Ectodermal cell (in vitro differentiated cells): ENCODE measurements at regions not wholly inside any gene's neighbourhood (a gene's known extent, or its start where the extent isn't known, plus 50 kb on each side); places are given as distances from the start of the nearest gene placed in this dataset.
"Not testable (repeated sequence)": the region's sequence is repeated elsewhere in the genome, so short reads cannot be mapped to it uniquely, and the experiment has no call there.

ENCODE experiments used
- H3K27ac ChIP-seq: 2 replicates; pipeline ENCODE4 v1.7.0; 2013; ENCODE audit warnings: mild to moderate bottlenecking, low read depth, low read length; ENCODE audit not compliant: insufficient read depth, poor library complexity, severe bottlenecking
- H3K27me3 ChIP-seq: 2 replicates; pipeline ENCODE4 v1.7.0; 2013; ENCODE audit warnings: mild to moderate bottlenecking, low read length; ENCODE audit not compliant: insufficient read depth, control insufficient read depth, poor library complexity, severe bottlenecking
- H3K36me3 ChIP-seq: one replicate; pipeline ENCODE4 v1.7.0; 2013; ENCODE audit warnings: low read length; ENCODE audit not compliant: control insufficient read depth, insufficient read depth
- H3K4me1 ChIP-seq: one replicate; pipeline ENCODE4 v1.7.0; 2013; ENCODE audit warnings: low read length; ENCODE audit not compliant: control insufficient read depth, insufficient read depth
- H3K4me3 ChIP-seq: 2 replicates; pipeline ENCODE4 v1.7.0; 2013; ENCODE audit warnings: low read depth, low read length, control low read depth; ENCODE audit not compliant: insufficient read depth
- H3K9me3 ChIP-seq: 2 replicates; pipeline ENCODE4 v1.7.0; 2013; ENCODE audit warnings: mild to moderate bottlenecking, low read length, moderate library complexity; ENCODE audit not compliant: control insufficient read depth
- WGBS, 2 experiments: methylation state at CpG; one replicate each; pipeline ENCODE4 v1.1.7; 2013; ENCODE audit warnings: missing lambda C conversion rate in 2 of 2; 5-methylcytosine and 5-hydroxymethylcytosine counted together

DNA sequence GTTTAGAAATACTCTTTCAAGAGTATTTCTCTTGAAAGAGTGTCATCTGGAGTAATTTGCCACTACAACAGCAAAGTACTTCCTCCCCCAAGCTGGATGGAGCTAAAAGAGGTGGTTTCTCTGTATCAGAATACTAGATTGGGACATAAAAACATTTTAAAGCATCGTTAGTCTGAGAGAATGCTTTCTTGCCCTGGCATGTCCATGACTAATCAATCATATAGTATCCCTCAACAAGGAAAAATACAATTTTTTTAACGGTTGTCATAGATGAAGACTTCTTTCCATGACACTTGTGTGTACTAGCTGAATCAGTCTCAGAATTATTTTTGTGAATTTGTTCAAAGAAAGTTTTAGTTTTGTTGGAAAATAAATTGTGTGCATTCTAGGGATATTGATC, 237.9 kb downstream of the NEBL start:
- 87 to 91% methylated on average over 2 of the region's 2 CpGs for WGBS, 2 experiments
- Histone ChIP-seq H3K4me3 (no peak overlapping the region), H3K4me1 (no peaks in the 10 kb centered on the region), H3K27me3 (no peaks in the 10 kb centered on the region), H3K27ac (no peak overlapping the region), H3K36me3 (no peaks in the 10 kb centered on the region), H3K9me3 (no peaks in the 10 kb centered on the region)

DNA sequence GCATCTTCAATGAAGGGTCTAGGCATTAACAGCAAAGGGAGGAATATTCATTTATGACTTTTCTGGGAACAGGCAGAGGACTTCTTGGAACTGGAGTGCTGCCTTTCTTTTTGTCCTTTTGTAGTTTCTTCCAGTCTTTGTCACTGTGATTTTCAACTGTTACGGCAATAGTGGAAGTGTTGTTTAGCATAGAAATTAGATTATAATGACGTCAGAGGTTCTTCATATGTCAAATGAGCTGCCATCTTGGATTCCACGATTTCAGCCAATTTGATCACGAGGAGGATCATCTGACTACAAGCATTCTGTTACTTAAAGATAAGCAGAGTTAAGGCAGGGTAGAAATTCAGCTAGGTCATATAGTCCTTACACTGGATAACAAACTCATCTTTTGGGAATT, 239.0 kb downstream of the NEBL start:
- Histone ChIP-seq H3K4me1 (no peaks in the 10 kb centered on the region), H3K27ac (no peak overlapping the region), H3K4me3 (no peak overlapping the region), H3K36me3 (no peaks in the 10 kb centered on the region), H3K27me3 (no peaks in the 10 kb centered on the region), H3K9me3 (no peaks in the 10 kb centered on the region)
- 95 to 98% methylated on average over 4 of the region's 4 CpGs for WGBS, 2 experiments

DNA sequence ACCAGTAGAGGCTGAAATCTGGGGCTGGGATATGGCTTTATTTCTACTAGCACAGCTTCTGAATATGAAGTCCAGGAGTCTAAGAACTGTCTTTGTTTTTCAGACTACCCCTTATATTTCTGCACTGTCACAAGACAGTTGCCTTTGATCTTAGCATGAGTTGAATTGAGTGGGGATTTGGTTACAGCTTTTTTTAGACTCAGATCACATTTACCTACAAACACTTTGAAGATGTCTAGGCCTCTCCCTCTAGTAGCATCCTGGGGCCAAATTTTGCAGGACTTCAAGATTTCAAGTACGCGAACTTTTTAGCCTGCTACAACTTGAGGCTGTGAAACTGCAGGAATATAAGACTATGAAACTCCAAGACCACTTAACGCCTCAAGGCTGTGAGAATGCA, 240.2 kb downstream of the NEBL start:
- Histone ChIP-seq H3K4me1 (no peaks in the 10 kb centered on the region), H3K27ac (no peak overlapping the region), H3K9me3 (no peaks in the 10 kb centered on the region), H3K36me3 (no peaks in the 10 kb centered on the region), H3K4me3 (no peak overlapping the region), H3K27me3 (no peaks in the 10 kb centered on the region)
- 95 to 100% methylated on average over 3 of the region's 3 CpGs for WGBS, 2 experiments

DNA sequence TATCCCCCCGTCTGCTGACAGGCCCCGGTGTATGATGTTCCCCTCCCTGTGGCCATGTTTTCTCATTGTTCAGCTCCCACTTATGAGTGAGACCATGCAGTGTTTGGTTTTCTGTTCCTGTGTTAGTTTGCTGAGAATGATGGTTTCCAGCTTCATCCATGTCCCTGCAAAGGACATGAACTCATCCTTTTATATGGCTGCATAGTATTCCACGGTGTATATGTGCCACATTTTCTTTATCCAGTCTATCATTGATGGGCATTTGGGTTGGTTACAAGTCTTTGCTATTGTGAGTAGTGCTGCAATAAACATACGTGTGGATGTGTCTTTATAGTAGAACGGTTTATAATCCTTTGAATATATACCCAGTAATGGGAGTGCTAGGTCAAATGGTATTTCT, 244.7 kb downstream of the NEBL start:
- not testable (repeated sequence) for H3K4me1 ChIP-seq, H3K27ac ChIP-seq, H3K9me3 ChIP-seq, H3K36me3 ChIP-seq, H3K27me3 ChIP-seq, H3K4me3 ChIP-seq
- 90 to 91% methylated on average over 5 of the region's 5 CpGs for WGBS, 2 experiments

DNA sequence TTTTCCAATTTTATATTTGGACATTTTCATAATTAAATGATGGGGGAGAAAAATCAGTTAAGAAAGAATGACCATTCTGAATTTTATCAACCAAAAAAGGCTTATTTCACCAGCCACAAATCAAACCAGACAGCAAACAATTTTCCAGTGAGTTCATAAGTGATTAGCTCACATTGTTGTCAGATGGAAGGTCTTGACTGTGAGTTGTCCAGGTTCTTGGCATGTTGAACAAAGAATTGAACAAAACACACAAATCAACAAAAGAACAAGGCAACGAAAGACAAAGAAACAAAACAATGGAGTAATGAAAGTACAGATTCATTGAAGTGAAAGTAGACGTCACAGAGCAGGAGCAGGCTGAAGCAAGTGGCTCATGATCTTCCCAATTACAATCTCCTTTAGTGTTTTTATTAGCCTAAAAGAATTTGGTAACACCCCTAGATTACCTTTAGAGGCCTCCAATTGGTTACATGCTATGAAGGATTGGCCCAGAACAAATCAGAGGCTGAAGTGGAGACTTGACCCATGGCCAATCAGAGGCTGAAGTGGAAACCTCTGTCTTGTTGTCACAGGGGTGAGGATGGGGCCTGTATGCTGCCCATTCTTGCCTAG, 248.7 kb downstream of the NEBL start:
- H3K4me3 ChIP-seq = no peak overlapping the region
- 25 to 69% methylated on average over 1 to 2 of the region's 2 CpGs for WGBS, 2 experiments
- H3K9me3 ChIP-seq = no peaks in the 10 kb centered on the region

DNA sequence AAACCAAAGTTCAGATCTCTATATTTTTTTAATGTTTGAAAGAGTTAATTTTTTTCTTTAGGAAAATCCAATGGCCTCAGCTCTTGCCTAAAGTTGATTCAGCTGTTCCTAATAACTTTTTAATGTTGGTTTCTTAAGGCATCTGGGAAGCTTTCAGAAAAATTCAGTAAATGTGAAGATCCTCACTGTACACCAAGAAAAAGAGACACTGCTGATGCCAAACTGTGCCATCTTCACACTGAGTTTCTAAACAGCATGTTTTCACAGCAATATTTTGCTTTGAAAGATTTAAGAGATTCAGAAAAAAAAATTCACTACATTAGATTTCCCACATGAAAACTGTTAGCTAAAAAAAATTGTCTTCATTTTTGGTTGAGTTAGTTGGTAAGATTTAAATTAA, 249.4 kb downstream of the NEBL start:
- Histone ChIP-seq H3K27ac (no peak overlapping the region), H3K36me3 (no peaks in the 10 kb centered on the region), H3K4me3 (no peak overlapping the region), H3K27me3 (no peaks in the 10 kb centered on the region), H3K9me3 (no peaks in the 10 kb centered on the region), H3K4me1 (no peaks in the 10 kb centered on the region)

More for the DNA sequence above, 248.7 kb downstream of the NEBL start:
- Histone ChIP-seq H3K27ac (no peak overlapping the region), H3K36me3 (no peaks in the 10 kb centered on the region), H3K4me1 (no peaks in the 10 kb centered on the region), H3K27me3 (no peaks in the 10 kb centered on the region)

DNA sequence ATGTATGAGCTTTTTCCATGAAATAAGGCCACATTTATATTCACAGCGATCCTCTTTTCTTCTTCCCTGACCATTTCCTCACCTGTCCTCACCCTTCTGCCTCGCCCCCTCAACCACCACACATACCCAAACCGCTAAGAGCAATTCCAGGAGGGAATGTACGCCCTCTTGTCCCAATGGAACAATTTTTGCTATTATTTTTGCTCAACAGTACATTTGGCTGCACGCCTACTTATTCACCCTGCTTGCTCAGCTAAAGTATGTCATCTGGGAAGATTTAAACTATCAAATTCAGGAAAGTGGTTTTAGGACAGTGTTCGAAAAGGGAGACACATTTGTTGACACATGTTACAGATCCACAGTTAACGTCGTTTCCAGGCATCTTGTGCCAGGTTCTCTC, 252.7 kb downstream of the NEBL start:
- WGBS, 2 experiments = 91 to 92% methylated on average over 8 of the region's 8 CpGs
- no peaks in the 10 kb centered on the region for H3K27me3 ChIP-seq
- H3K36me3 ChIP-seq = no peaks in the 10 kb centered on the region
- no peaks in the 10 kb centered on the region for H3K9me3 ChIP-seq
- no peaks in the 10 kb centered on the region for H3K4me1 ChIP-seq
- no peak overlapping the region for H3K4me3 ChIP-seq
- no peak overlapping the region for H3K27ac ChIP-seq

DNA sequence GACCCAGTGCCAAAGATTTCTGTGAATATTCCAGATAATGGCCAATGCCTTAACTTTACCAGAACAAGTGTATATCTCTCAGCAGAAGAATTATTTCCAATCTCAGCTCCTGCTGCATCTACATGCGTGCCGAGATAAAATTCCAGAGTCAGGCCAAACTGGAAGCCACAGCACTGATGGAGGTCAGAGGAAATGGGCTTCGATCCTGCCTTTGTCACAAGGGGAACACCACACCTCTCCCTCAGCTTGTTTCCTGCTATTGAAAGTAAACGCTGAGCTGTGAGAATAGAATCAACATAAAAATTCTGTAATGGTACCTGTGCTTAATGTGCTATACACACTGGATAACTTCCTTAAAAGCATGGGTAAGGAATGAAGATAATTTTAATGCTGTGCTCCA, 255.5 kb downstream of the NEBL start:
- H3K4me1 ChIP-seq = no peaks in the 10 kb centered on the region
- H3K27ac ChIP-seq = no peak overlapping the region
- no peaks in the 10 kb centered on the region for H3K27me3 ChIP-seq
- H3K36me3 ChIP-seq = no peaks in the 10 kb centered on the region
- no peak overlapping the region for H3K4me3 ChIP-seq
- no peaks in the 10 kb centered on the region for H3K9me3 ChIP-seq
- WGBS, 2 experiments = 97 to 100% methylated on average over 4 of the region's 4 CpGs

DNA sequence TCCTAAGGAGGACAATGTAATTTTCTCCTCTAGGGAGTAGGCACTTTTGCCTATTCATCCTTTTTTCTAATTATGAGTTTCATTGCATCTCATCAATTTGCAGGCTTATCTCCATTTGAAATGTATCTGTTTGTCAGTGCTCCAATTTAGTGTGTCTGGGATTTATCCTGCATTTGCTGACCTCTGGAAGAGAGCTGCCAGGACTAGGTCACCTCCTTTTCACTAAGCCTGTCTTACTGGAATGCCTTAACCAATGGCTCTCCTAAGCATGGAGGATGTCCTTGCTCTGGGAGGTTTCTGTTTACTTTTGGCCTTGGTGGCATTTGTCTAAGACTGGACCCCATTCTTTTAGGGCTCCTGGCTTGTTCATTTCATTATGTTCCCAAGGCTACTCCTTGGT, 261.5 kb downstream of the NEBL start:
- Histone ChIP-seq H3K27ac (no peak overlapping the region), H3K9me3 (no peaks in the 10 kb centered on the region), H3K4me3 (no peak overlapping the region), H3K27me3 (no peaks in the 10 kb centered on the region), H3K36me3 (no peaks in the 10 kb centered on the region), H3K4me1 (peaks cover 4% of the 10 kb centered on the region)

DNA sequence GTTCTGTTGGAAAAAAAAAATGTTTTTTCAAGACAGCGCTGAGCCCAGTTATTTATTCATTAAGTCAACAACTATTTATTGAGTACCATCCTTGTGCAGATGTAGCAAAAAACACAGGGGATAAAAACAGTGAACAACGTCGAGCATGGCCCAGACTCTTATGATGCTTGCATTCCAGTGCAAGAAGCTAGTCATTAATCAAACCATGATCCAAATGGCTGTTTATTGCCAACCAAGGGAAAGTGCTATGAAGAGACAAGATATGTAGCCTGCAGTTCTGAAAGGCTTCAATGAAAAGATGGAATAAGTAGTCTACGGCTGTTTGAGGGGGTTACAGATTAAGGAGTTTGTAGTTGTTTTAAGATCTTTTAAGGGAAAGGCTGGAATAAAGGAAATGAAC, 262.3 kb downstream of the NEBL start:
- WGBS, 2 experiments = 80 to 85% methylated on average over 4 of the region's 4 CpGs
- Histone ChIP-seq H3K4me3 (no peak overlapping the region), H3K36me3 (no peaks in the 10 kb centered on the region), H3K4me1 (peaks cover 4% of the 10 kb centered on the region), H3K27me3 (no peaks in the 10 kb centered on the region), H3K9me3 (no peaks in the 10 kb centered on the region), H3K27ac (no peak overlapping the region)

DNA sequence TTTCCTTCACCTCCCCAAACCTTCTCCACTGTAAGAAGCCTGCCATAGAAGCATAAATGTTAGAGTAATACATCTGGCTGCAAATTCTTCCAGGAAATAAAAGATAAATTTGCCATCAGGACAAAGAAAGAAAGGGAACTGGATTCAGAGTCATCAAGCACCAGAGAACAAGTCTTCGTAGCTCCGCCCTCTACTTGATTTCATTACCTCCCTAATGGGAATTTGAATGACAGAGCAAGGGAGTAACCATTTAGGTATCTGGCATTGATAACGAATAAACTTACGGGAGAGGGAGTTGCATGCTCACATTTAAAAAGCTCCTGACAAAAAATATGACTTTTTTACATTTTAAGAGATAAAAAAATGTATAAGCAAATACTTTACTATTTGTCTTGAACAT, 263.4 kb downstream of the NEBL start:
- no peaks in the 10 kb centered on the region for H3K36me3 ChIP-seq
- H3K4me3 ChIP-seq = no peak overlapping the region
- WGBS, 2 experiments = 90 to 100% methylated on average over 3 of the region's 4 CpGs
- H3K9me3 ChIP-seq = no peaks in the 10 kb centered on the region
- H3K4me1 ChIP-seq = peaks cover 4% of the 10 kb centered on the region
- no peaks in the 10 kb centered on the region for H3K27me3 ChIP-seq
- no peak overlapping the region for H3K27ac ChIP-seq
